IPS-15b (cell line): ENCODE measurements at regions not wholly inside any gene's neighbourhood (a gene's known extent, or its start where the extent isn't known, plus 50 kb on each side); places are given as distances from the start of the nearest gene placed in this dataset.

Source experiments
- H3K27me3 ChIP-seq: one replicate; pipeline ENCODE4 v1.6.1; 2013; ENCODE audit warnings: low read length; ENCODE audit not compliant: control insufficient read depth, insufficient read depth
- H3K36me3 ChIP-seq: one replicate; pipeline ENCODE4 v1.6.1; 2013; ENCODE audit warnings: low read length; ENCODE audit not compliant: control insufficient read depth, insufficient read depth
- H3K4me1 ChIP-seq: one replicate; pipeline ENCODE4 v1.6.1; 2013; ENCODE audit warnings: mild to moderate bottlenecking, low read length; ENCODE audit not compliant: control insufficient read depth, insufficient read depth
- H3K4me3 ChIP-seq: one replicate; pipeline ENCODE4 v1.5.1; 2013; ENCODE audit warnings: low read depth, low read length
- H3K9ac ChIP-seq: one replicate; pipeline ENCODE4 v1.6.1; 2013; ENCODE audit warnings: low read depth, mild to moderate bottlenecking, low read length
- H3K9me3 ChIP-seq: one replicate; pipeline ENCODE4 v1.6.1; 2013; ENCODE audit warnings: mild to moderate bottlenecking, low read length; ENCODE audit not compliant: control insufficient read depth, insufficient read depth

- Histone ChIP-seq H3K36me3 (no peaks in the 10 kb centered on the region), H3K4me3 (no peak overlapping the region), H3K9me3 (no peaks in the 10 kb centered on the region), H3K27me3 (no peaks in the 10 kb centered on the region), H3K4me1 (no peaks in the 10 kb centered on the region), H3K9ac (no peak overlapping the region)
Observed at GRCh38 chr7:79732535-79732934, 279.1 kb upstream of the MAGI2 start.

GRCh38 chr7:79730971-79731370 is 277.5 kb upstream of the MAGI2 start:
- Histone ChIP-seq H3K27me3 (no peaks in the 10 kb centered on the region), H3K36me3 (no peaks in the 10 kb centered on the region), H3K4me1 (no peaks in the 10 kb centered on the region), H3K9me3 (no peaks in the 10 kb centered on the region), H3K9ac (no peak overlapping the region), H3K4me3 (no peak overlapping the region)

- no peaks in the 10 kb centered on the region for H3K36me3 ChIP-seq
- no peaks in the 10 kb centered on the region for H3K9me3 ChIP-seq
- no peak overlapping the region for H3K9ac ChIP-seq
- H3K4me3 ChIP-seq = no peak overlapping the region
- H3K27me3 ChIP-seq = no peaks in the 10 kb centered on the region
- H3K4me1 ChIP-seq = no peaks in the 10 kb centered on the region
Observed at GRCh38 chr7:79723833-79724618, 270.6 kb upstream of the MAGI2 start.

GRCh38 chr7:79722217-79722616 is 268.8 kb upstream of the MAGI2 start:
- Histone ChIP-seq H3K36me3 (no peaks in the 10 kb centered on the region), H3K9me3 (no peaks in the 10 kb centered on the region), H3K4me3 (no peak overlapping the region), H3K4me1 (no peaks in the 10 kb centered on the region), H3K9ac (no peak overlapping the region), H3K27me3 (no peaks in the 10 kb centered on the region)

- Histone ChIP-seq H3K9ac (no peak overlapping the region), H3K9me3 (no peaks in the 10 kb centered on the region), H3K36me3 (no peaks in the 10 kb centered on the region), H3K4me1 (no peaks in the 10 kb centered on the region), H3K27me3 (no peaks in the 10 kb centered on the region), H3K4me3 (no peak overlapping the region)
Observed at GRCh38 chr7:79719216-79719615, 265.7 kb upstream of the MAGI2 start.

- Histone ChIP-seq H3K4me1 (no peaks in the 10 kb centered on the region), H3K4me3 (no peak overlapping the region), H3K27me3 (no peaks in the 10 kb centered on the region), H3K36me3 (no peaks in the 10 kb centered on the region), H3K9me3 (no peaks in the 10 kb centered on the region), H3K9ac (no peak overlapping the region)
Observed at GRCh38 chr7:79716329-79716728, 262.9 kb upstream of the MAGI2 start.

- Histone ChIP-seq H3K4me1 (no peaks in the 10 kb centered on the region), H3K27me3 (no peaks in the 10 kb centered on the region), H3K9ac (no peak overlapping the region), H3K9me3 (no peaks in the 10 kb centered on the region), H3K4me3 (no peak overlapping the region), H3K36me3 (no peaks in the 10 kb centered on the region)
Observed at GRCh38 chr7:79714081-79714480, 260.6 kb upstream of the MAGI2 start.

GRCh38 chr7:79713276-79713675 is 259.8 kb upstream of the MAGI2 start:
- Histone ChIP-seq H3K9ac (no peak overlapping the region), H3K36me3 (no peaks in the 10 kb centered on the region), H3K27me3 (no peaks in the 10 kb centered on the region), H3K4me1 (no peaks in the 10 kb centered on the region), H3K4me3 (no peak overlapping the region), H3K9me3 (no peaks in the 10 kb centered on the region)

GRCh38 chr7:79711660-79712059 is 258.2 kb upstream of the MAGI2 start:
- Histone ChIP-seq H3K4me3 (no peak overlapping the region), H3K9ac (no peak overlapping the region), H3K27me3 (no peaks in the 10 kb centered on the region), H3K9me3 (no peaks in the 10 kb centered on the region), H3K36me3 (no peaks in the 10 kb centered on the region), H3K4me1 (no peaks in the 10 kb centered on the region)

GRCh38 chr7:79709574-79710409 is 256.3 kb upstream of the MAGI2 start:
- Histone ChIP-seq H3K4me1 (no peaks in the 10 kb centered on the region), H3K27me3 (no peaks in the 10 kb centered on the region), H3K9ac (no peak overlapping the region), H3K9me3 (no peaks in the 10 kb centered on the region), H3K36me3 (no peaks in the 10 kb centered on the region), H3K4me3 (no peak overlapping the region)

GRCh38 chr7:79702116-79702515 is 248.6 kb upstream of the MAGI2 start:
- H3K4me3 ChIP-seq = no peak overlapping the region
- H3K36me3 ChIP-seq = no peaks in the 10 kb centered on the region
- H3K9me3 ChIP-seq = no peaks in the 10 kb centered on the region
- no peak overlapping the region for H3K9ac ChIP-seq
- H3K27me3 ChIP-seq = no peaks in the 10 kb centered on the region
- H3K4me1 ChIP-seq = no peaks in the 10 kb centered on the region

GRCh38 chr7:79692015-79692414 is 238.5 kb upstream of the MAGI2 start:
- no peaks in the 10 kb centered on the region for H3K36me3 ChIP-seq
- no peak overlapping the region for H3K9ac ChIP-seq
- no peak overlapping the region for H3K4me3 ChIP-seq
- H3K27me3 ChIP-seq = no peaks in the 10 kb centered on the region
- H3K9me3 ChIP-seq = no peaks in the 10 kb centered on the region
- H3K4me1 ChIP-seq = no peaks in the 10 kb centered on the region
